WTC11 (cell line): ENCODE measurements at regions not wholly inside any gene's neighbourhood (a gene's known extent, or its start where the extent isn't known, plus 50 kb on each side); places are given as distances from the start of the nearest gene placed in this dataset.

ENCODE experiments used
- ATAC-seq: fragments of 200-7000 bp; cut with Tn5 transposase; 2 replicates; pipeline ENCODE4 v1.10.0; 2021; ENCODE audit warnings: mild to moderate bottlenecking, moderate library complexity
- CTCF ChIA-PET: fragments of 300-600 bp; sonication (Branson Sonifier 250); formaldehyde crosslinking; loops from one replicate; lab custom pipeline; 2021; ENCODE audit warnings: antibody characterized with exemption; lab: Charles Lee
- POLR2A ChIA-PET: fragments of 350-600 bp; sonication (Branson Sonifier 250); formaldehyde crosslinking; loops from one replicate; lab custom pipeline; 2021; ENCODE audit warnings: antibody characterized with exemption; lab: Charles Lee
- DNase-seq: peaks from one replicate; pipeline ENCODE4 v3.0.0; 2021; ENCODE audit warnings: low spot score
- H3K27ac Mint-ChIP-seq: 2 replicates; pipeline ENCODE4 v1.8.0; 2021; ENCODE audit warnings: mixed read lengths
- H3K27me3 Mint-ChIP-seq: 2 replicates; pipeline ENCODE4 v1.8.0; 2021; ENCODE audit warnings: low read depth, mild to moderate bottlenecking, moderate library complexity, mixed read lengths
- H3K36me3 Mint-ChIP-seq: 2 replicates; pipeline ENCODE4 v1.8.0; 2021; ENCODE audit warnings: mixed read lengths
- H3K4me1 Mint-ChIP-seq: 2 replicates; pipeline ENCODE4 v1.8.0; 2022; ENCODE audit warnings: mixed read lengths
- H3K4me3 Mint-ChIP-seq: 2 replicates; pipeline ENCODE4 v1.8.0; 2021; ENCODE audit warnings: mild to moderate bottlenecking, moderate library complexity, mixed read lengths
- H3K9me3 Mint-ChIP-seq: 2 replicates; pipeline ENCODE4 v1.8.0; 2021; ENCODE audit warnings: mixed read lengths
- AFF4 ChIP-seq: sonication (generic); formaldehyde crosslinking; IDR thresholded peaks from 2 replicates; pipeline ENCODE4 v1.8.1; 2023; ENCODE audit warnings: mild to moderate bottlenecking, missing genetic modification reagents, borderline replicate concordance
- ETV6 ChIP-seq: sonication (generic); formaldehyde crosslinking; IDR thresholded peaks from 2 replicates; pipeline ENCODE4 v1.8.1; 2022; ENCODE audit warnings: mild to moderate bottlenecking, missing genetic modification reagents
- FOXP1 ChIP-seq: sonication (generic); formaldehyde crosslinking; IDR thresholded peaks from 2 replicates; pipeline ENCODE4 v1.8.0; 2022; ENCODE audit warnings: missing genetic modification reagents, mild to moderate bottlenecking, moderate library complexity, borderline replicate concordance
- GABPB1 ChIP-seq: sonication (generic); formaldehyde crosslinking; IDR thresholded peaks from 2 replicates; pipeline ENCODE4 v1.8.1; 2023; ENCODE audit warnings: mild to moderate bottlenecking, missing genetic modification reagents
- GRHL2 ChIP-seq: fragments of 250-450 bp; sonication (Bioruptor Pico); IDR thresholded peaks from 2 replicates; pipeline ENCODE4 v1.8.0; 2022; ENCODE audit warnings: mild to moderate bottlenecking, moderate library complexity; ENCODE audit not compliant: insufficient replicate concordance, severe bottlenecking
- HMGXB4 ChIP-seq: sonication (generic); formaldehyde crosslinking; IDR thresholded peaks from 2 replicates; pipeline ENCODE4 v1.8.1; 2023; ENCODE audit warnings: mild to moderate bottlenecking, moderate library complexity, missing genetic modification reagents
- RORB ChIP-seq: fragments of 250-450 bp; sonication (Bioruptor Pico); IDR thresholded peaks from 2 replicates; pipeline ENCODE4 v1.9.0; 2021; ENCODE audit warnings: mild to moderate bottlenecking
- SMAD4 ChIP-seq: sonication (generic); formaldehyde crosslinking; IDR thresholded peaks from 2 replicates; pipeline ENCODE4 v1.8.0; 2022; ENCODE audit warnings: mild to moderate bottlenecking, missing genetic modification reagents
- TCF7 ChIP-seq: sonication (generic); formaldehyde crosslinking; IDR thresholded peaks from 2 replicates; pipeline ENCODE4 v1.8.0; 2022; ENCODE audit warnings: mild to moderate bottlenecking, low read depth, missing genetic modification reagents, moderate library complexity
- TEAD4 ChIP-seq: sonication (generic); formaldehyde crosslinking; IDR thresholded peaks from 2 replicates; pipeline ENCODE4 v1.8.0; 2022; ENCODE audit warnings: mild to moderate bottlenecking, missing genetic modification reagents
- ZMAT4 ChIP-seq: fragments of 250-450 bp; sonication (Bioruptor Pico); IDR thresholded peaks from 2 replicates; pipeline ENCODE4 v1.9.0; 2021; ENCODE audit warnings: mild to moderate bottlenecking
- ZNF263 ChIP-seq: sonication (generic); formaldehyde crosslinking; IDR thresholded peaks from 2 replicates; pipeline ENCODE4 v1.8.1; 2022; ENCODE audit warnings: low read depth, mild to moderate bottlenecking, moderate library complexity, missing genetic modification reagents
- ZNF317 ChIP-seq: sonication (generic); formaldehyde crosslinking; IDR thresholded peaks from 2 replicates; pipeline ENCODE4 v1.8.1; 2023; ENCODE audit warnings: low read depth, mild to moderate bottlenecking, moderate library complexity, missing genetic modification reagents, borderline replicate concordance
- TF ChIP-seq, protein P1 (sequence below): sonication (generic); formaldehyde crosslinking; IDR thresholded peaks from 2 replicates; pipeline ENCODE4 v1.8.0; 2022; ENCODE audit warnings: missing genetic modification reagents
- TF ChIP-seq, protein P2 (sequence below): fragments of 250-450 bp; sonication (Bioruptor Pico); IDR thresholded peaks from 2 replicates; pipeline ENCODE4 v1.9.0; 2021; ENCODE audit warnings: mild to moderate bottlenecking
- TF ChIP-seq, protein P3 (sequence below): sonication (generic); formaldehyde crosslinking; IDR thresholded peaks from 2 replicates; pipeline ENCODE4 v1.8.1; 2022; ENCODE audit warnings: missing genetic modification reagents, borderline replicate concordance
- TF ChIP-seq, protein P4 (sequence below): sonication (generic); formaldehyde crosslinking; IDR thresholded peaks from 2 replicates; pipeline ENCODE4 v1.8.1; 2022; ENCODE audit warnings: mild to moderate bottlenecking, missing genetic modification reagents, moderate library complexity, borderline replicate concordance
- TF ChIP-seq, protein P5 (sequence below): sonication (generic); formaldehyde crosslinking; IDR thresholded peaks from 2 replicates; pipeline ENCODE4 v1.8.0; 2022; ENCODE audit warnings: mild to moderate bottlenecking, missing genetic modification reagents

DNA sequence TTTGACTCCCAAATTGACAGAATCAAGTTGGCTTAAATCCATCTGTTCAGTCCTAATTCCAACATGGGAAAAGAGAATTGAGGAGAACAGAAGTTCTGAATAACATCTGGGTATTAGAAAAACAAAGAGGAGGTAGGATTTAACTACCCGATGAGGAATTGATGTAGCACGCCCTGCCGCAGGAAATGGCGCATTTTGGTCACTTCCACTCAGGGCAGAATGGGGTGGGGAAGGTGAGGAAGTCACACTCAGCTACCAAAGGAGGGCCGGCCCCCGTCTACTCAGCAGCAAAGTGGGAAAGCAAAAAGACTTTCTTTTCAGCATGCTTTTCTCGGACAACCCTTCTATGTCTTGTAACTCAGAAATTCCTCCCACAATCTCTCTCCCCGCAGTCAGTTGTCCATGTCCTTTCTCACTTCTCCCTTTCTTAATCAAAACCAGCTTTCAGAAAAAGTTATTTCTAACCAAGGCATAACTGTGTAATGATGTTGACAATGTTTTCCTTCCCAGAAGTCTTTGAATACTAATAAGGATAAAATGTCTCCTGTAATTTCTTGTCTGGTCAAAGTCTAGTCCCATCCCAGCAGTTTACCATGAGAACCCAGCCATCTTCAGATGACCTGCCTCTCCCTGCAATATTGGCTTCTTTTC lies 60.5 kb upstream of the SIPA1L2 start:
- Mint-ChIP-seq H3K27ac (no peak overlapping the region), H3K27me3 (peaks cover 4% of the 10 kb centered on the region; the same call in 1 of the 2 replicates), H3K4me3 (no peak overlapping the region), H3K36me3 (no peaks in the 10 kb centered on the region), H3K9me3 (no peaks in the 10 kb centered on the region), H3K4me1 (no peaks in the 10 kb centered on the region)
- POLR2A ChIA-PET, result no interaction called here
- ATAC-seq (no peak), DNase-seq (no peak)
- TF ChIP-seq FOXP1 (CRISPR knock-in tag) (no peak), ZNF263 (CRISPR knock-in tag) (no peak), AFF4 (CRISPR knock-in tag) (no peak), HMGXB4 (CRISPR knock-in tag) (no peak), TEAD4 (CRISPR knock-in tag) (no peak), ETV6 (CRISPR knock-in tag) (no peak)
- TF ChIP-seq, protein P1, sequence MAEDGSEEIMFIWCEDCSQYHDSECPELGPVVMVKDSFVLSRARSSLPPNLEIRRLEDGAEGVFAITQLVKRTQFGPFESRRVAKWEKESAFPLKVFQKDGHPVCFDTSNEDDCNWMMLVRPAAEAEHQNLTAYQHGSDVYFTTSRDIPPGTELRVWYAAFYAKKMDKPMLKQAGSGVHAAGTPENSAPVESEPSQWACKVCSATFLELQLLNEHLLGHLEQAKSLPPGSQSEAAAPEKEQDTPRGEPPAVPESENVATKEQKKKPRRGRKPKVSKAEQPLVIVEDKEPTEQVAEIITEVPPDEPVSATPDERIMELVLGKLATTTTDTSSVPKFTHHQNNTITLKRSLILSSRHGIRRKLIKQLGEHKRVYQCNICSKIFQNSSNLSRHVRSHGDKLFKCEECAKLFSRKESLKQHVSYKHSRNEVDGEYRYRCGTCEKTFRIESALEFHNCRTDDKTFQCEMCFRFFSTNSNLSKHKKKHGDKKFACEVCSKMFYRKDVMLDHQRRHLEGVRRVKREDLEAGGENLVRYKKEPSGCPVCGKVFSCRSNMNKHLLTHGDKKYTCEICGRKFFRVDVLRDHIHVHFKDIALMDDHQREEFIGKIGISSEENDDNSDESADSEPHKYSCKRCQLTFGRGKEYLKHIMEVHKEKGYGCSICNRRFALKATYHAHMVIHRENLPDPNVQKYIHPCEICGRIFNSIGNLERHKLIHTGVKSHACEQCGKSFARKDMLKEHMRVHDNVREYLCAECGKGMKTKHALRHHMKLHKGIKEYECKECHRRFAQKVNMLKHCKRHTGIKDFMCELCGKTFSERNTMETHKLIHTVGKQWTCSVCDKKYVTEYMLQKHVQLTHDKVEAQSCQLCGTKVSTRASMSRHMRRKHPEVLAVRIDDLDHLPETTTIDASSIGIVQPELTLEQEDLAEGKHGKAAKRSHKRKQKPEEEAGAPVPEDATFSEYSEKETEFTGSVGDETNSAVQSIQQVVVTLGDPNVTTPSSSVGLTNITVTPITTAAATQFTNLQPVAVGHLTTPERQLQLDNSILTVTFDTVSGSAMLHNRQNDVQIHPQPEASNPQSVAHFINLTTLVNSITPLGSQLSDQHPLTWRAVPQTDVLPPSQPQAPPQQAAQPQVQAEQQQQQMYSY (CRISPR knock-in tag), result no peak
- TF ChIP-seq, protein P2, sequence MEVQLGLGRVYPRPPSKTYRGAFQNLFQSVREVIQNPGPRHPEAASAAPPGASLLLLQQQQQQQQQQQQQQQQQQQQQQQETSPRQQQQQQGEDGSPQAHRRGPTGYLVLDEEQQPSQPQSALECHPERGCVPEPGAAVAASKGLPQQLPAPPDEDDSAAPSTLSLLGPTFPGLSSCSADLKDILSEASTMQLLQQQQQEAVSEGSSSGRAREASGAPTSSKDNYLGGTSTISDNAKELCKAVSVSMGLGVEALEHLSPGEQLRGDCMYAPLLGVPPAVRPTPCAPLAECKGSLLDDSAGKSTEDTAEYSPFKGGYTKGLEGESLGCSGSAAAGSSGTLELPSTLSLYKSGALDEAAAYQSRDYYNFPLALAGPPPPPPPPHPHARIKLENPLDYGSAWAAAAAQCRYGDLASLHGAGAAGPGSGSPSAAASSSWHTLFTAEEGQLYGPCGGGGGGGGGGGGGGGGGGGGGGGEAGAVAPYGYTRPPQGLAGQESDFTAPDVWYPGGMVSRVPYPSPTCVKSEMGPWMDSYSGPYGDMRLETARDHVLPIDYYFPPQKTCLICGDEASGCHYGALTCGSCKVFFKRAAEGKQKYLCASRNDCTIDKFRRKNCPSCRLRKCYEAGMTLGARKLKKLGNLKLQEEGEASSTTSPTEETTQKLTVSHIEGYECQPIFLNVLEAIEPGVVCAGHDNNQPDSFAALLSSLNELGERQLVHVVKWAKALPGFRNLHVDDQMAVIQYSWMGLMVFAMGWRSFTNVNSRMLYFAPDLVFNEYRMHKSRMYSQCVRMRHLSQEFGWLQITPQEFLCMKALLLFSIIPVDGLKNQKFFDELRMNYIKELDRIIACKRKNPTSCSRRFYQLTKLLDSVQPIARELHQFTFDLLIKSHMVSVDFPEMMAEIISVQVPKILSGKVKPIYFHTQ (CRISPR knock-in tag), result no peak
- CTCF ChIA-PET, result no interaction called here

DNA sequence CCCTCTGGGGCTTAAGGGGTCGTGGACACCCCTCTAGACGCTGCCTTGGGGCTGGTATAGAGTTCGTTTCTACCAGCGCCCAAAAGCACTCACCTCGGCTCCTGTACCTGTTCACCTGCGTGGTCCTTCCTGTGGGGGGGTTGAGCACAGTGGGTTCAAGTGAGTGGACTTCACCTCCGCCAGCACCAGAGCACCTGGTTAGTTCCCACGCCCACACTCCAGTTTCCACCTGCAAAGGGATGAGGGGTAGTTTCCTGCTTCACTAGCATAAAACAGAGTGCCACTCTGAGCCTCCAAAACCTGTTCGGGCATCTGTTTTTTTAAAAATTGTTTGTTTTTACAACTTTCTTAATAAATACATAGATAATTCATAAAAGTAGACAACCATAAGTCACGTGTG lies 64.5 kb upstream of the SIPA1L2 start:
- peaks cover 8% of the 10 kb centered on the region for H3K4me1 Mint-ChIP-seq
- no peak overlapping the region for H3K27ac Mint-ChIP-seq
- DNase-seq (no peak), ATAC-seq (no peak)
- H3K36me3 Mint-ChIP-seq, result no peaks in the 10 kb centered on the region
- H3K4me3 Mint-ChIP-seq, result no peak overlapping the region
- no peaks in the 10 kb centered on the region for H3K9me3 Mint-ChIP-seq
- peaks cover 12% of the 10 kb centered on the region; the same call in 1 of the 2 replicates for H3K27me3 Mint-ChIP-seq
- ChIA-PET POLR2A (no interaction called here), CTCF (no interaction called here)
- TF ChIP-seq SMAD4 (CRISPR knock-in tag), result no peak
- no peak for TF ChIP-seq TCF7 (CRISPR knock-in tag)
- TF ChIP-seq RORB, result no peak
- TF ChIP-seq, protein P3, sequence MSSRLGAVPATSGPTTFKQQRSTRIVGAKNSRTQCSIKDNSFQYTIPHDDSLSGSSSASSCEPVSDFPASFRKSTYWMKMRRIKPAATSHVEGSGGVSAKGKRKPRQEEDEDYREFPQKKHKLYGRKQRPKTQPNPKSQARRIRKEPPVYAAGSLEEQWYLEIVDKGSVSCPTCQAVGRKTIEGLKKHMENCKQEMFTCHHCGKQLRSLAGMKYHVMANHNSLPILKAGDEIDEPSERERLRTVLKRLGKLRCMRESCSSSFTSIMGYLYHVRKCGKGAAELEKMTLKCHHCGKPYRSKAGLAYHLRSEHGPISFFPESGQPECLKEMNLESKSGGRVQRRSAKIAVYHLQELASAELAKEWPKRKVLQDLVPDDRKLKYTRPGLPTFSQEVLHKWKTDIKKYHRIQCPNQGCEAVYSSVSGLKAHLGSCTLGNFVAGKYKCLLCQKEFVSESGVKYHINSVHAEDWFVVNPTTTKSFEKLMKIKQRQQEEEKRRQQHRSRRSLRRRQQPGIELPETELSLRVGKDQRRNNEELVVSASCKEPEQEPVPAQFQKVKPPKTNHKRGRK (CRISPR knock-in tag), result no peak
- no peak for TF ChIP-seq GABPB1
- no peak for TF ChIP-seq GRHL2
- no peak for TF ChIP-seq ZNF317 (CRISPR knock-in tag)
- TF ChIP-seq, protein P4, sequence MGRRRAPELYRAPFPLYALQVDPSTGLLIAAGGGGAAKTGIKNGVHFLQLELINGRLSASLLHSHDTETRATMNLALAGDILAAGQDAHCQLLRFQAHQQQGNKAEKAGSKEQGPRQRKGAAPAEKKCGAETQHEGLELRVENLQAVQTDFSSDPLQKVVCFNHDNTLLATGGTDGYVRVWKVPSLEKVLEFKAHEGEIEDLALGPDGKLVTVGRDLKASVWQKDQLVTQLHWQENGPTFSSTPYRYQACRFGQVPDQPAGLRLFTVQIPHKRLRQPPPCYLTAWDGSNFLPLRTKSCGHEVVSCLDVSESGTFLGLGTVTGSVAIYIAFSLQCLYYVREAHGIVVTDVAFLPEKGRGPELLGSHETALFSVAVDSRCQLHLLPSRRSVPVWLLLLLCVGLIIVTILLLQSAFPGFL (CRISPR knock-in tag), result no peak
- TF ChIP-seq, protein P5, sequence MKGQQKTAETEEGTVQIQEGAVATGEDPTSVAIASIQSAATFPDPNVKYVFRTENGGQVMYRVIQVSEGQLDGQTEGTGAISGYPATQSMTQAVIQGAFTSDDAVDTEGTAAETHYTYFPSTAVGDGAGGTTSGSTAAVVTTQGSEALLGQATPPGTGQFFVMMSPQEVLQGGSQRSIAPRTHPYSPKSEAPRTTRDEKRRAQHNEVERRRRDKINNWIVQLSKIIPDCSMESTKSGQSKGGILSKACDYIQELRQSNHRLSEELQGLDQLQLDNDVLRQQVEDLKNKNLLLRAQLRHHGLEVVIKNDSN (CRISPR knock-in tag), result no peak
- TF ChIP-seq ZMAT4 (CRISPR knock-in tag), result no peak
